ENCODE measurements at regions not wholly inside any gene's neighbourhood (a gene's known extent, or its start where the extent isn't known, plus 50 kb on each side); places are given as distances from the start of the nearest gene placed in this dataset.
"Not testable (repeated sequence)": the region's sequence is repeated elsewhere in the genome, so short reads cannot be mapped to it uniquely, and the experiment has no call there.

GRCh38 chr5:5838493-5838892 lies 416.0 kb downstream of the ICE1 start:
- no peak for DNase-seq

GRCh38 chr5:5831622-5832021 lies 409.1 kb downstream of the ICE1 start:
- not testable (repeated sequence) for DNase-seq

- no peak for DNase-seq
These were observed 406.1 kb downstream of the ICE1 start for GRCh38 chr5:5828619-5829018.

GRCh38 chr5:5826911-5827310 lies 404.4 kb downstream of the ICE1 start:
- no peak for DNase-seq

GRCh38 chr5:5822729-5823257 lies 400.3 kb downstream of the ICE1 start:
- DNase-seq: no peak

- DNase-seq: no peak
These were observed 394.5 kb downstream of the ICE1 start for GRCh38 chr5:5816960-5817359.

GRCh38 chr5:5813441-5813840 lies 391.0 kb downstream of the ICE1 start:
- DNase-seq: no peak

GRCh38 chr5:5810461-5810860 lies 388.0 kb downstream of the ICE1 start:
- no peak for DNase-seq

- DNase-seq: no peak
These were observed 383.4 kb downstream of the ICE1 start for GRCh38 chr5:5805916-5806315.

- no peak for DNase-seq
These were observed 382.2 kb downstream of the ICE1 start for GRCh38 chr5:5804478-5805233.

- DNase-seq: no peak
These were observed 378.6 kb downstream of the ICE1 start for GRCh38 chr5:5800801-5801761.

- no peak for DNase-seq
These were observed 377.3 kb downstream of the ICE1 start for GRCh38 chr5:5799826-5800225.

- DNase-seq: no peak
These were observed 376.8 kb downstream of the ICE1 start for GRCh38 chr5:5799229-5799628.

- no peak for DNase-seq
These were observed 376.0 kb downstream of the ICE1 start for GRCh38 chr5:5798462-5798861.

- DNase-seq: no peak
These were observed 375.6 kb downstream of the ICE1 start for GRCh38 chr5:5798041-5798440.

GRCh38 chr5:5795074-5795771 lies 372.7 kb downstream of the ICE1 start:
- no peak for DNase-seq

- no peak for DNase-seq
These were observed 371.7 kb downstream of the ICE1 start for GRCh38 chr5:5794118-5794560.

- no peak for DNase-seq
These were observed 371.0 kb downstream of the ICE1 start for GRCh38 chr5:5793242-5794117.

- DNase-seq: no peak
These were observed 369.6 kb downstream of the ICE1 start for GRCh38 chr5:5792106-5792505.

- DNase-seq: no peak
These were observed 366.3 kb downstream of the ICE1 start for GRCh38 chr5:5788793-5789192.

GRCh38 chr5:5787373-5787772 lies 364.9 kb downstream of the ICE1 start:
- DNase-seq: no peak

- no peak for DNase-seq
These were observed 361.6 kb downstream of the ICE1 start for GRCh38 chr5:5784101-5784500.

All from activated CD8-positive, alpha-beta memory T cell treated with anti-CD3 and anti-CD28 coated beads, Interleukin-2, amount 50 U/mL, for 48 hours (primary cell).